GM19099 (cell line): ENCODE measurements at regions not wholly inside any gene's neighbourhood (a gene's known extent, or its start where the extent isn't known, plus 50 kb on each side); places are given as distances from the start of the nearest gene placed in this dataset.

Experiments
- POLR2A ChIP-seq: IDR thresholded peaks from 3 replicates; pipeline ENCODE4 v1.6.1; 2011; ENCODE audit warnings: low read depth; ENCODE audit not compliant: insufficient read length; ENCODE audit errors: extremely low read depth

DNA sequence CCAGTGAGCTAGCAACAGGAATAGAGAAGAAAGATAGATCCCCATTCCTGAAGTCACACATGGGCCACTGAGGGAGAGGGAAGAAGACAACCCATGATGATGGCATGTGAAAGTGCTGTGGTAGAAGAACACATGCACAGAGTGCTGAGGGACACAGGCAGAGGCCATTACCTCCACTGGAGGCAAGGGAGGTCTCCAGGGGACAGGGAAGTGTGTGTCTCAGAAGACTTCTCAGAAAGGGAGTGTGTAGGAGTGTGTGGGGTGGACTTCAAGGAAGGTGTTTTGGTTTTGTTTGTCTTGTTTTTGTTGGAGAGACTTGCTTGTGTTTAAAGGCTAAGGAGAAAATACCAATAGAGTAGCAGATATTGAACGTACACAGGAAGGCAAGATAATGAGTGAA is 77.0 kb upstream of the SMARCA2 start:
- no peak for TF ChIP-seq POLR2A

DNA sequence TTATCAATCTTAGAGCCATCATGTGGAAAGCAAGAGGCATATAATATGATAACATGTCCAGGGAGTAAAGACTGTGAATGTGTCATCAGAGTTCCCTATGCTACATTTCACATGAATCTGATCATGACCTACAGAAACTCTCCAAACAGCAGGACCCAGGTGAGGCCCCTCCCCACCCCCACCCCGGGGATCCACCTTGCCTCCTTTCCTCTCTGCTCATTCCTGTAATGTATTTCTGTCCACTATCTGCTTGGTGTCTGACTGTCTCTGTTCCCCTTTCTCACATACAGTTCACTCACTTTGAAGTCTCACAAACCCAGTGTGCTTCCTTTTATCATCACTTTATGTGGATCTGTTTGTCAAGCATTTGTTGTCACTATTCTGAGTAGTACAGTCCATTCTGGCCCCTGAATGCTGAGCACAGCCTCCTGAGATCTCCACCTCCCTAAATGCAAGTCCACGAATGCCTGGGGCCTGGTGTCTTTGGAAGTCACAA is 76.4 kb upstream of the SMARCA2 start:
- TF ChIP-seq POLR2A: no peak

DNA sequence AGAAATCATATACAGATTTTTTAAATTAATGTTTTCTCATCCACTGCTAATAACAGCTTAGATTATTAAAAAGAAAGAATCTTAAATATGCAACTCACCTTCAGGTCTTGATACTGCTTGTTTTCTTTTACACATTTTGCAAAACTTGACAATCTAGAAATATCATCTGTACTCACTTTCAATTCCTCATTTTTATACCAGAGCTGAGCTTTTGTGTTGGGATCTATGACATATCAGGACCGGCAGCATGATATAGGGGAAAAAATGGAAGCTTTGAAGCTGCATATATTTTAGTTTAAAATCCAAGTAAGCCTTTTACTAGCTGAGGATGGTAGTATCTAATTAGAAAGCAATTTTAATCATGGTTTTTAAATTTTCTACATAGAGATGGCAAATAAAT is 75.7 kb upstream of the SMARCA2 start:
- no peak for TF ChIP-seq POLR2A

DNA sequence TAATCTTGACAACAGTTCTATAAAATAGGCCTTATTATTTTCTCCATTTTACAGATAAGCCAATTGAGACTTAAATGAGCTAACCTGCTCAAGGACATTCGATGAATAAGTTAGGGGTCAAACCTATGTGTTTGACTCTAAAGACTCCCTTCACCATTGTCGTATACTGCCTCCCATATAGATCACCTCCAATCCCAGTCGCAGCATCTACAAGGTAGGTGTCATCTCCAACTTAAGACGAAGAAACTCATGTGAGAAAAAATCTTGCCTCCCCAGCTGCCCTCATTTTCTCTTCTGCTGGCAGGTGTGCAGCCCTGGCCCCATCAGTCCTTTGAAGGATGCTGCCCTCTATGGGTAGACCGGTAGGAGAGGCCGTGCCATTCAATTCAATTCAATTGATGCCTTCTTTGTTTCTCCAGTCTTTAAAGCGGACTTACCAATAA is 75.2 kb upstream of the SMARCA2 start:
- no peak for TF ChIP-seq POLR2A

DNA sequence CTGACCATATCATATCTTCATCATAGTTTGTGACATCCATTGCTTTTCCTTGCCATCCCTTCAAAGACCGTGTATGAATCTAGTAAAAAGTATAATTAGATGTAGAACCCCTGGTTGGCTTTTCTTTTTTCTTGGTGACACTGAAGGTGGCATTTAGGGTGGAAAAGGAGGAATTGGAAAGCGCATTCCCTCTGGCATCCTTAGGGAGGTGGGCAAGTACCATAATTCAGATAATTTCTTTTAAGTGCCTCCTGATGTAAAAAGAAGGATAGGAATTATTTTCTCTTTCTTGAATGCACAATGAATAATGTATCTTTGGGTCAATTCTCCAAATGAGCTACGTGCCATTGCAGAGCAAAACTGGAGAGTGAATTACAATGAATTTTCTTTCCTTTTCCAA is 73.2 kb upstream of the SMARCA2 start:
- no peak for TF ChIP-seq POLR2A

DNA sequence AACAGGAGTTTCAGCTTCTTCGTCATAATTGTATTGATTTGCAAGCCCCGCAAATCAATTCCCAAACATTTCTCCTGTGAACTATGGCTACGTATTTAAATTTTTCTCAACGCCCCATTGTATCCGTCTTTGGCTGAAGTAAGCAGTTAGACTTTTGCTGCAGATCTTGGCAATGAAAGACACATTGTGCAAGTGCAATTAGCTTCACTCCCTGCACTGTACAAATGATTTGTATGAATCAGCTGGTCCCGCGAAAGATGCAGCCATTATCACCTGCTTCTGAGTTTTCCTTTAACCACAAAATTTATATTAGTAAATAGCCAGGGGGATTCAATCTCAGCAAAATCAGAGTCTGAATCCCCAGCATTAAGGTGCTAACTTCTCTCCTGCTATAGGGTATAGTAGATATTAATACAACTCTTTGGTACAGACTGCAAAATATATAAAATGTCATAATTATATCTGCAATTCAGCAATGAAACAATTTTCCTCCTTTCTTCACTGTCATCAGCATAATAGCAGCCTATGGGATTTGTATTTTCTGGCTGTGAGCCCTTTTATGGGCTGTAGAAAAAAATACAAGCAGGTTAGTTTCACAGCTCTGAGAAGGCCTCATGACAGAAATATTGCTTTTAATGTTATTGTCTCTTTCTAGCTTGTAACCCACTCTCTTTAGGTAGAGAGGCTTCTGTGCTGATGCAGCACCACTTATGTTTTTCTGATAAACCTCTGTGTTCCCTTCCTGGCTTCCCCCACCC is 68.4 kb upstream of the SMARCA2 start:
- no peak for TF ChIP-seq POLR2A

DNA sequence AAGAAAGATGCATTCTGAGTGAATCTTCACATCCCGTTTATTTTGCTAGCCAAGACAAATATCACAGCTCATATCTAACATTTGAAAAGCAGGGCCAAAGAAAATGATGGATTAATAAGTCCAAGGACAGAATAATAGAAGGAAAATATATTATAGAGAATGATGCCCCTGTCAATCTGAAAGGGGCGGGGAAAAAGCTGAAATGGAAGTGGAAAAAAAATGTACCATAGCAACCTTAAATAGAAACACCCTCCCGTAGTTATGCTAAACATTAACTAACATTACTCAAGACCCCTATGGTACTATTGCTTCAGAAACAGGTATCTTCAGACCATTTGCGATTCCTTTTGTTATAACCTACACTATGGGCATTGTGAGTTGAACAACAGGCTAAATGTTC is 67.7 kb upstream of the SMARCA2 start:
- no peak for TF ChIP-seq POLR2A

DNA sequence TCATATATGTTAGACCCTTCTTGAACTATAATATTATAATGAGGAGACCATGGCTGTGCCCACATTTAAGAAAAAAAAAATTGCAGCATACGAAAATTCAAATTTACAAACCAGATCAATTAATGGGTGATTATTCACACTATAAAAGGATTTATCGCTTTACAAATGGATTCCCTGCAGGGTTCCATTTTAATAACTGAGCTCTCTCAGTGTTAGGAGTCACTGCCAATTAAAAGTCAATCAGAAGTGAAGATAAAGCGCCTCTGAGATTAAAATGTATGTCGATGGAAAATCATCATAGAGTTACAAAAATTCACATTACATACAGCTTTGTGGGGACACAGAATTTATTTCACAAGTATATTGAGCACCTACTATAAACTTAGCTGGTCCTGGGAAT is 66.6 kb upstream of the SMARCA2 start:
- TF ChIP-seq POLR2A: no peak

DNA sequence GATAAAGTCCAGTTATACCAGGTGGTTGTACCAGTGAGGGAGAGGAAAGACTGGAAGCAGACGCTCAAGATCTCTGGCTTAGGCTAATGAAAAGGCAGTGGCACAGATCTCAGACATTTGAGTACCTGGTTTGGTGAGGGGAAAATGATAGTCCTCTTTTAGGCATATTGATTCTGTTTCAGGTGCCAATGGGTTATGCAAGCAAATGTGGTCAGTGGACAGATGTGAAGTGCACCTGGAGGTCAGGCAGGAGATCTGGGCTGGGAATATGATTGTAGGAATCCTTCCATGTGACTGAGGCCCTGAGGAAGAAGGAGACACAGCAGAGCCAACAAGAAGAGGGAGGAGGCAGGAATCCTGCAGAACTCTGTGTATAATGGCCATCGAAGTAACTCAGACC is 63.7 kb upstream of the SMARCA2 start:
- TF ChIP-seq POLR2A: no peak

DNA sequence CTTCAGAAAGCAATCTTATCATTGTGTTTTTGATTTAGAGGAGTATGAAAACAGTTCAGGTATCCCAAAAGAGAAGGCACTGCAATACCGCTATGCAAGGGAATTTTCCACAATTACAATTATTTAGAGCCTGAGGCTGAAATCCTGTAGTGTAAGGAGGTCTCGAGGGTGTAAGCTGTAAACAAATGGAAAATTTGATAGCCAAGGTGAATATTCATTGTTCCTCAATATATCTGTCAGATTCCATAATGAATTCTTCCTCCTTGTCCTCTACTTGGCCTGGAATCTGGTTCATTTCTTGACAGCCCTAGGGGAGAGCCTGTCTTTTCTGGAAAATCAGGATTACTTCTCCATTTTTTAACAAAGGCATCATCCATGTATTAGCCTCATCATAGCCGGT is 63.1 kb upstream of the SMARCA2 start:
- no peak for TF ChIP-seq POLR2A

DNA sequence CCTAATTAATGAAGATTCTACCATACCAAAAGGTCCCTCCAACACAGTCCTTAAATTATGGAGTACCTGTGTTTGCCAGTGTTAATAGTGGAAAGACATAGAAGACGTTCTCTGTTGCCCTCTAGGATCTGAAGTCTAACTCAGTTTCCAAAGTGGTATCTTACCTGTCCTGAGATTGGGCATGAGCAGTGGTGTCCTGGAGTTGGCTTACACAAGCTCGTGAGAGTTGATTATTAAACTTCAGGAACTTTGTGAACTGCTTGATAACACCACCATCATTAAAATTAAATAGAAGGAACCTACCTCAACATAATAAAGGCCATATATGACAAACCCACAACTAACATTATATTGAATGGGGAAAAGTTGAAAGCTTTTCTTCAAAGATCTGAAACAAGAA is 60.9 kb upstream of the SMARCA2 start:
- no peak for TF ChIP-seq POLR2A

DNA sequence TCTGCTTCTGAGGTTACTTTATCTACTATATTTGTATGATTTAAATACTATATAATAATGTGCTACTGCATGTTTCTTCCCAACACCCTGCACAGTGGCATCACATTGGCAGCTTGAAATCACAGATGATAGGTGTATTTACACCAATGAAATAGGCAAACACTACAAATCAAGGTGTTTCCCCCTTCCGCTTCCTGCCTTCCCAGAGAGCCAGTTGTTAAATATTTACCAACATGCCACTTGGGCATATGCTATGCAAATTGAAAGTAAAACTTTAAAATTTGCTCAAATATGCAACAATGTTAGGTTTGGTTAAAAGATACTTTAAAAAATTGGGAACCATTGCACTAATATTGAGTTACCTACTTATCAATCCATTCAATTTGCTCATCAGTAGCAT is 58.2 kb upstream of the SMARCA2 start:
- no peak for TF ChIP-seq POLR2A

DNA sequence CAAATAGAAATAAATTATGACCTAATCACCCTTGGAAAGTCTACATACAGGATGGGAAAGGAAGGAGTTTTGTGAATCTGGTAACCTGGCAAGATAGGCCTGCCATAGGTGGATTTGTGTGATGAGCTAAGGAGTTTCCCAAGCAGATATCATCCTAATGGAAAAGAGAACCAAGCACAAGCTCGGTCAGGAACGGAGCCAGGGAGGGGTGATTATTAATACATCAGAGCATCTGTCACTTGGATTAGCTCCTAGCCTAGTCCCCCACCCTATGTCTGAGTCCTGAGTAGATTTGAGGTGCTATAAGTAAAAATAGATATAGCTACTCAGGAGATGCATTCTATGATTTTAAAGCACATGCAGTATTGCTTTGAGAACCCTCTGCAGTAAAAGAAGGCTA is 57.3 kb upstream of the SMARCA2 start:
- no peak for TF ChIP-seq POLR2A

DNA sequence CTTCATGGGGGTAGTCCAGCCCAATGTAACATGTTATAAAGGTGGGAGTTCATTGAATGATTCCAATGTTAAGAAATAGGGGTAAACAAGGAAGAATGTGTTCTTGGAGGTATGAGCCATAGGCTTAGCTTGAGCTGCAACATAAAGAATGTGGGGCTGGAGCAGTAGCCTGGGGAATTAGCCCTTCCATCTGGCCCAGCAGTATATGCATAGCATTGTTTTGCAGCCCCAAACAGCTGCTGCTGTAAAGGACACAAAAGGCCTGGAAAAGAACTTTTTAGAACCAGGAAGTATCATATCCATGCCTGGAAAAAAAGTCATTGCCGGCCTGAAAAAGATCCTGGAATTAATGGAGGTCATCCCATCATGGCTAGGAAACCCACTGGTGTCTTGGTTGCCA is 55.8 kb upstream of the SMARCA2 start:
- no peak for TF ChIP-seq POLR2A

DNA sequence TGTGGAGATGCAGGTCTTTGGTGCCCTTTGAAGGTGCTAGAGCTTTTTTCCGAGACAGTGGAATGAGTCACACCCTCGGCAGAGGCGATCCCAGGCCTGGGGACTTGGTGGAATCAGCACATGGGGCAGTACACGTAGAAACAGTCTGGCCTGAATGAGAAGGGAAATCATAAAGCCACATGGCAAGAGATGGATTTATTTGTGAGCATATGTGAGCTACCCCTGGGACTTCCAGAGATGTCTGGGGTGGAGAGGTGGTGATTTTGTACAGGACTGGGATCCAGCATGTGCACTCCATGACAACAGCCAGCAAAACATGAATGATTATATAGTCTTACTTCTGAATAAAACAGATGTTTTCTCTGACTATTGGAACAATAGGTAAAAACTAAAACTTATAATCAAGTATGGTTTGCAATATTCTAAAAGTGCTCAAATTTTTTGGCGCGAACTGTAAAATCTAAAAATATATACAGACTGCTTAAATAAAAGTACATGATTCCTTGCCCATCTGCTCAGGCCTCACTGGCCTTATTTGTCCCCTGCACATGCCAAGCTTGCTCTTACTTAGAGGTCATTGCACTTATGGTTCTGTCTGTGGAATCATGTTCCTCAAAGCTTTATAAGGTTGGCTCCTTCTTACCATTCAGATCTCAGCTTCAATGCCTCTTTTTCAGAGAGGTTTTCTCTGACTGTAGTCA is 54.7 kb upstream of the SMARCA2 start:
- TF ChIP-seq POLR2A: no peak

DNA sequence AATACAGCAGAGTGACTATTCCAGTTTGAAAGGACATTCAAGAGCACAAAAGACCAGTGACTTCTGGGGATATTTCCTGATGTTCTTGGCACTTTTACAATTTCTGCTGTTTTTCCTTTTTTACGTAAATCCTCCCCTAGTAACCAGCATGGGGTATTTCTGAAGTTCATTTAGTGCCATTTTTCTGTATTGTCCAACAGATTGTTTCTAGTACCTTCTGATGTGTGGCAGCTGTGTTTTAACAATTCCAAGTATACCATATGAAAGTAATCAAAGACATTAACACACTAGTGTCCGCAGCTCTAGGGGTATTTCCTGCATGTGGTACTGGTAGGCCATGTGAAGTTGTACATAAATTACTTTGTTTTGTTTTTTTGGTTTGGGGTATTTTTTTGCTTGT is 53.0 kb upstream of the SMARCA2 start:
- TF ChIP-seq POLR2A: no peak
